Upper lobe of right lung (tissue), 1 donor: ENCODE measurements at regions not wholly inside any gene's neighbourhood (a gene's known extent, or its start where the extent isn't known, plus 50 kb on each side); places are given as distances from the start of the nearest gene placed in this dataset.
A peak's percentile ranks its signal among the peaks of the same experiment; 100 is the strongest.

Experiments
- ATAC-seq: fragments of 200-7000 bp; cut with Tn5 transposase; one replicate; pipeline ENCODE4 v1.9.1; 2020; ENCODE audit warnings: mild to moderate bottlenecking, moderate library complexity
- DNase-seq: peaks from one replicate; pipeline ENCODE4 v3.0.0-alpha.2; 2020
- H3K27ac ChIP-seq: fragments of 200-600 bp; one replicate; pipeline ENCODE4 v1.8.0; 2022
- H3K27me3 ChIP-seq: fragments of 200-600 bp; one replicate; pipeline ENCODE4 v1.8.0; 2022; ENCODE audit warnings: mild to moderate bottlenecking
- H3K36me3 ChIP-seq: fragments of 200-600 bp; one replicate; pipeline ENCODE4 v1.8.0; 2022
- H3K4me1 ChIP-seq: fragments of 200-600 bp; one replicate; pipeline ENCODE4 v1.8.0; 2022
- H3K4me3 ChIP-seq: fragments of 200-600 bp; one replicate; pipeline ENCODE4 v1.8.0; 2022; ENCODE audit warnings: mild to moderate bottlenecking
- H3K9me3 ChIP-seq: fragments of 200-600 bp; one replicate; pipeline ENCODE4 v1.8.0; 2022
- intact Hi-C: fragments of 100-400 bp; cut with DNase I; formaldehyde crosslinking; loops from one replicate; pipeline ENCODE4 v1.11.0; 2022
- TF ChIP-seq, protein P1 (sequence below): fragments of 200-600 bp; IDR thresholded peaks from one replicate; pipeline ENCODE4 v1.8.0; 2022; ENCODE audit warnings: antibody characterized with exemption
- donor health status: DM: no; HTN: yes; CAD: no; lungs with severe emphysema.

DNA sequence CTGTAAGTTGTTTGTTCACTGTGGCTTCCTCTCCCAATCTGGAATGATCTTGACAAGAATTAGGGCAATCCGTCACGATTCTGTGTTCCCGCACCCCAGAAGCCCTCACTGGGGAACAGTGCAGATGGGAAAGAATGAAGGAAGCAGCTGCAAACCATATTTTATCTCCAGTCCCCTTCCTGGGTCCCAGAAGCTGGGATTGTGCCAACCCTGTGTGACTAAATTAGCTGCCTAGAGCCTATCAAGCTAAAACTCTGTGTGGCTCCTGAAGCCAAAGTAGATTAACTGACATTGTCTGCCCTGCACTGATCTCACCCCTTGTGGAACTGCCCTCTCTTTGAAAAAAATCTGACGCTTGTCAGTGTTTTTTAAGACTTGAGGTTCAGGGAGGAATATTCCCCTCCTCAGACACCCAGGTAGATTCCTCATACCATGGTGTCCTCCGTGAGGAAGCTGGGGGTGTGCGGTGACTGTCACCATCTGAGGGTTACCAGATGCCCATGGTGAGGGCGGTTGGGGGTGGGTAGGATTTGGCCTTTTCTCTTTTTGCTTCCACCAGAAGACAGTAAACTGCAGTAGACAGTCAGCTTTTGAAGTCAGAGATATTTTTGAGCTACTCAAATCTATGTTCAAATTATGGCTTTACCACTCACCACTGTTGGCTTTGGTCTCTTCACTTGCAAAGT lies 358.3 kb upstream of the TPM1 start:
- intact Hi-C loops = no loop called here
- no peak for ATAC-seq

DNA sequence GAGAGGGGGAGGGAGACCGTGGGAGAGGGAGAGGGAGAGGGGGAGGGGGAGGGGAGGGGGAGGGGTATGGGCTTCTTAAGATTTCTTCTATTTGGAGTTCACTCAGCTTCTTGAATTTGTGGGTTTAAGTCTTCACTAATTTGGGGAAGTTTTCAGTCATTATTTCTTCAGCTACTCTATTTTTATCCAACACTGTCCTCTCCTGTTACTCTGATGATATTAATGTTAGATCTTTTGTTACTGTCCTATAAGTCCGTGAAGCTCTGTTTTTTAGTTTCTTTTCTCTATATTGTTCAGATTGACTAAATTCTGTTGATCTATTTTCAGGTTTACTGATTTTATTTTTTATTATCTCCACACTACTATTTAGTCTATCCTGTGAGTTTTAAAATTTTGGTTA lies 351.5 kb upstream of the TPM1 start:
- DNase-seq = no peak
- Histone ChIP-seq H3K27ac (no peak overlapping the region), H3K36me3 (no peaks in the 10 kb centered on the region), H3K4me1 (no peaks in the 10 kb centered on the region), H3K9me3 (no peaks in the 10 kb centered on the region), H3K27me3 (no peaks in the 10 kb centered on the region), H3K4me3 (no peak overlapping the region)
- TF ChIP-seq, protein P1, sequence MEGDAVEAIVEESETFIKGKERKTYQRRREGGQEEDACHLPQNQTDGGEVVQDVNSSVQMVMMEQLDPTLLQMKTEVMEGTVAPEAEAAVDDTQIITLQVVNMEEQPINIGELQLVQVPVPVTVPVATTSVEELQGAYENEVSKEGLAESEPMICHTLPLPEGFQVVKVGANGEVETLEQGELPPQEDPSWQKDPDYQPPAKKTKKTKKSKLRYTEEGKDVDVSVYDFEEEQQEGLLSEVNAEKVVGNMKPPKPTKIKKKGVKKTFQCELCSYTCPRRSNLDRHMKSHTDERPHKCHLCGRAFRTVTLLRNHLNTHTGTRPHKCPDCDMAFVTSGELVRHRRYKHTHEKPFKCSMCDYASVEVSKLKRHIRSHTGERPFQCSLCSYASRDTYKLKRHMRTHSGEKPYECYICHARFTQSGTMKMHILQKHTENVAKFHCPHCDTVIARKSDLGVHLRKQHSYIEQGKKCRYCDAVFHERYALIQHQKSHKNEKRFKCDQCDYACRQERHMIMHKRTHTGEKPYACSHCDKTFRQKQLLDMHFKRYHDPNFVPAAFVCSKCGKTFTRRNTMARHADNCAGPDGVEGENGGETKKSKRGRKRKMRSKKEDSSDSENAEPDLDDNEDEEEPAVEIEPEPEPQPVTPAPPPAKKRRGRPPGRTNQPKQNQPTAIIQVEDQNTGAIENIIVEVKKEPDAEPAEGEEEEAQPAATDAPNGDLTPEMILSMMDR = peak; percentile 9
- no peak for ATAC-seq
- intact Hi-C loops = no loop called here

More for the DNA sequence above, 358.3 kb upstream of the TPM1 start:
- H3K27ac ChIP-seq = no peak overlapping the region
- no peaks in the 10 kb centered on the region for H3K4me1 ChIP-seq
- H3K36me3 ChIP-seq = no peaks in the 10 kb centered on the region
- no peak overlapping the region for H3K4me3 ChIP-seq
- no peak for DNase-seq
- H3K27me3 ChIP-seq = no peaks in the 10 kb centered on the region
- TF ChIP-seq, protein P1 = no peak
- no peaks in the 10 kb centered on the region for H3K9me3 ChIP-seq

DNA sequence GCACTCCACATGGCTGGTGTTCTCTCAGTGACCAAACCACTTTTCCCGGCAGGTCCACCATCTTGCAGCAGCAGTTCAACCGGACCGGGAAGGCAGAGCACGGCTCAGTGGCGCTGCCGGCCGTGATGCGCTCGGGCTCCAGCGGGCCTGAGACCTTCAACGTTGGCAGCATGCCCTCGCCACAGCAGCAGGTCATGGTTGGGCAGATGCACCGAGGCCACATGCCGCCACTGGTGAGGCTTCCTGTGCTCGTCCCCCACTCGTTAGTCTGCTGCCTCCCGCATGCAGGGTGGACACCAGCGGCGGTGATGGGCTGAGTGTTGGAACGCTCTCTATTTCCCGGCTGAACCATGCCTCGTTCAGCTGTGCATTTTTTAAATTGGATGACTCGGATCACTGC lies 344.9 kb upstream of the TPM1 start:
- ATAC-seq (no peak), DNase-seq (no peak)
- intact Hi-C loops = no loop called here
- H3K4me3 ChIP-seq = no peak overlapping the region
- no peaks in the 10 kb centered on the region for H3K9me3 ChIP-seq
- no peaks in the 10 kb centered on the region for H3K36me3 ChIP-seq
- no peaks in the 10 kb centered on the region for H3K4me1 ChIP-seq
- H3K27ac ChIP-seq = no peak overlapping the region
- no peaks in the 10 kb centered on the region for H3K27me3 ChIP-seq
- TF ChIP-seq, protein P1 = no peak

DNA sequence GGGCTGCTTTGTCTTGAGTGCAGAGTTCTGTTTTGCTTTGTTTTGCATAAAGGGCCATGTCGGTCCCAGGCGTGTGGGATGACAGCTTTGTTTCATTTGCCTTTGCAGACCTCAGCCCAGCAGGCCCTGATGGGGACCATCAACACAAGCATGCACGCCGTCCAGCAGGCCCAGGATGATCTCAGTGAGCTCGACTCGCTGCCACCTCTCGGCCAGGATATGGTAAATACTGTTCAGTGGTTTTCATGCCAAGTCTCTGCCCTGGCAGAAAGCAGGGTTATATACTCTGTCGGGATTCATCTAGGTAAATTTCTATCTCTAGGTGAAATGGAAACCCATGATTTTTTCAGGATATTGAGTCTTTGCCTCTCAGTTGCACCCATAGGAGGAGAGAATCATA lies 343.9 kb upstream of the TPM1 start:
- Histone ChIP-seq H3K36me3 (no peaks in the 10 kb centered on the region), H3K27me3 (no peaks in the 10 kb centered on the region), H3K4me3 (no peak overlapping the region), H3K4me1 (no peaks in the 10 kb centered on the region), H3K27ac (no peak overlapping the region), H3K9me3 (no peaks in the 10 kb centered on the region)
- ATAC-seq (no peak), DNase-seq (no peak)
- intact Hi-C loops = no loop called here
- TF ChIP-seq, protein P1 = no peak

DNA sequence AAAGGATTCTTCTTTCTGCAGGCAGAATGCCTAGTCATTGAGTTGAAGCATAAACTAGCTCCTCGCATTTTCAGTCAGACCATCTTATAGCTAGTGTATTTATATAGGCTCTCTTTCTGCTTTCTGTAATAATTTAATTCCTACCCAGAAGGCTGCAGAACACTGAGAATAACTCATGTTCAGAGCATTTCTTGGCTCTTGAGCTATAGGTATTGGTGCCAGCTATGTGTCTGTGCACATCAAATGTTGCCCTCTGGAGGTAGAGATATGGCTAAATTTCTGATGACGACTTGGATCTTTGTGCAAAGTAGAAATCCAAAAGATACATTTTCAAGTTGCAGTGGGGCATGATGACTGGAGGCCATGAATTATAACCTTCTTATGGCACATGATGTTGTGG lies 336.2 kb upstream of the TPM1 start:
- ATAC-seq = no peak
- no peak overlapping the region for H3K27ac ChIP-seq
- no peak for DNase-seq

More for the DNA sequence above, 336.2 kb upstream of the TPM1 start:
- H3K4me3 ChIP-seq = no peak overlapping the region
- intact Hi-C loops = no loop called here
- no peaks in the 10 kb centered on the region for H3K36me3 ChIP-seq
- no peaks in the 10 kb centered on the region for H3K4me1 ChIP-seq
- H3K27me3 ChIP-seq = no peaks in the 10 kb centered on the region
- no peaks in the 10 kb centered on the region for H3K9me3 ChIP-seq
- TF ChIP-seq, protein P1 = no peak
